ENCODE measurements at regions not wholly inside any gene's neighbourhood (a gene's known extent, or its start where the extent isn't known, plus 50 kb on each side); places are given as distances from the start of the nearest gene placed in this dataset.

GRCh38 chr2:58921676-58922075 lies 680.6 kb upstream of the FANCL start:
- no peak for DNase-seq
- Histone ChIP-seq H3K36me3 (no peaks in the 10 kb centered on the region), H3K4me1 (no peaks in the 10 kb centered on the region), H3K9me3 (no peaks in the 10 kb centered on the region), H3K4me3 (no peak overlapping the region), H3K27me3 (ENCODE audit: low read depth) (no peaks in the 10 kb centered on the region), H3K27ac (no peak overlapping the region)
- ATAC-seq: no peak
- TF ChIP-seq CTCF (IDR thresholded peaks at IDR 0.05): no peak
- intact Hi-C loops (cut with DNase I): no loop called here

GRCh38 chr2:58920001-58920400 lies 678.9 kb upstream of the FANCL start:
- H3K36me3 ChIP-seq: no peaks in the 10 kb centered on the region
- no peak overlapping the region for H3K4me3 ChIP-seq
- no peaks in the 10 kb centered on the region for H3K27me3 ChIP-seq (ENCODE audit: low read depth)
- H3K9me3 ChIP-seq: no peaks in the 10 kb centered on the region
- H3K4me1 ChIP-seq: no peaks in the 10 kb centered on the region
- TF ChIP-seq CTCF (IDR thresholded peaks at IDR 0.05): no peak
- intact Hi-C loops (cut with DNase I): no loop called here
- DNase-seq (no peak), ATAC-seq (no peak)
- no peak overlapping the region for H3K27ac ChIP-seq

GRCh38 chr2:58919316-58919715 lies 678.2 kb upstream of the FANCL start:
- no peak for ATAC-seq
- DNase-seq: no peak
- H3K4me1 ChIP-seq: no peaks in the 10 kb centered on the region
- H3K27ac ChIP-seq: no peak overlapping the region
- intact Hi-C loops (cut with DNase I): no loop called here
- no peak overlapping the region for H3K4me3 ChIP-seq
- no peaks in the 10 kb centered on the region for H3K36me3 ChIP-seq
- H3K9me3 ChIP-seq: no peaks in the 10 kb centered on the region
- TF ChIP-seq CTCF (IDR thresholded peaks at IDR 0.05): no peak
- H3K27me3 ChIP-seq (ENCODE audit: low read depth): no peaks in the 10 kb centered on the region

GRCh38 chr2:58918141-58918540 lies 677.0 kb upstream of the FANCL start:
- H3K4me3 ChIP-seq: no peak overlapping the region
- TF ChIP-seq CTCF (IDR thresholded peaks at IDR 0.05): no peak
- H3K4me1 ChIP-seq: no peaks in the 10 kb centered on the region
- no peaks in the 10 kb centered on the region for H3K36me3 ChIP-seq
- no peaks in the 10 kb centered on the region for H3K9me3 ChIP-seq
- DNase-seq (no peak), ATAC-seq (no peak)
- intact Hi-C loops (cut with DNase I): no loop called here
- no peak overlapping the region for H3K27ac ChIP-seq
- no peaks in the 10 kb centered on the region for H3K27me3 ChIP-seq (ENCODE audit: low read depth)

- Histone ChIP-seq H3K27ac (no peak overlapping the region), H3K27me3 (ENCODE audit: low read depth) (no peaks in the 10 kb centered on the region), H3K36me3 (no peaks in the 10 kb centered on the region), H3K4me3 (no peak overlapping the region), H3K9me3 (no peaks in the 10 kb centered on the region), H3K4me1 (no peaks in the 10 kb centered on the region)
- DNase-seq: no peak
- ATAC-seq: no peak
- intact Hi-C loops (cut with DNase I): no loop called here
- no peak for TF ChIP-seq CTCF (IDR thresholded peaks at IDR 0.05)
These were observed 676.5 kb upstream of the FANCL start for GRCh38 chr2:58917596-58917995.

GRCh38 chr2:58916063-58916462 lies 674.9 kb upstream of the FANCL start:
- DNase-seq: no peak

More at GRCh38 chr2:58916063-58916462, 674.9 kb upstream of the FANCL start:
- Histone ChIP-seq H3K36me3 (no peaks in the 10 kb centered on the region), H3K9me3 (no peaks in the 10 kb centered on the region), H3K27me3 (ENCODE audit: low read depth) (no peaks in the 10 kb centered on the region), H3K27ac (no peak overlapping the region), H3K4me1 (no peaks in the 10 kb centered on the region), H3K4me3 (no peak overlapping the region)
- ATAC-seq: no peak
- intact Hi-C loops (cut with DNase I): no loop called here
- TF ChIP-seq CTCF (IDR thresholded peaks at IDR 0.05): no peak
